Cardiac septum (tissue), 1 donor: ENCODE measurements at regions not wholly inside any gene's neighbourhood (a gene's known extent, or its start where the extent isn't known, plus 50 kb on each side); places are given as distances from the start of the nearest gene placed in this dataset.
"Not testable (repeated sequence)": the region's sequence is repeated elsewhere in the genome, so short reads cannot be mapped to it uniquely, and the experiment has no call there.

Experiments
- DNase-seq: peaks from one replicate; pipeline ENCODE4 v3.0.0-alpha.2; 2020; ENCODE audit warnings: low spot score
- intact Hi-C: fragments of 100-400 bp; cut with DNase I; formaldehyde crosslinking; loops from one replicate; pipeline ENCODE4 v1.14.0; 2022
- donor health status: DM: no; HTN: no; CAD: no.

DNA sequence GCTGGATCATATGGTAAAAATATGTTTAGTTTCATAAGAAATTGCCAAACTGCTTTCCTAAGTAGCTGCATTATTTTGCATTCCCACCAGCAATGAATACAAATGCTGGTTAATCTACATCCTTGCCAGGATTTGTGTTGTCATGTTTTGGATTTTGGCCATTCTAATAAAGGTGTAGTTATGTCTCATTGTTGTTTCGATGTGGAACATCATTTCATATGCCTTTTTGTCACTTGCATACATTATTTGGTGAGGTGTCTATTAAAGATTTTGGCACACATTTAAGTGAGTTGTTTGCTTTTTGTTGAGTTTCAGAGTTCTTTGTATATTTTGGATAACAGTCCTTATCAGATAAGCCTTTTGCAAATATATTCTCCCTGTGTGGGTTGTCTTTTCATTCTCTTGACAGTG is 299.2 kb upstream of the TFPI start:
- DNase-seq: no peak
- intact Hi-C loops: no loop called here

DNA sequence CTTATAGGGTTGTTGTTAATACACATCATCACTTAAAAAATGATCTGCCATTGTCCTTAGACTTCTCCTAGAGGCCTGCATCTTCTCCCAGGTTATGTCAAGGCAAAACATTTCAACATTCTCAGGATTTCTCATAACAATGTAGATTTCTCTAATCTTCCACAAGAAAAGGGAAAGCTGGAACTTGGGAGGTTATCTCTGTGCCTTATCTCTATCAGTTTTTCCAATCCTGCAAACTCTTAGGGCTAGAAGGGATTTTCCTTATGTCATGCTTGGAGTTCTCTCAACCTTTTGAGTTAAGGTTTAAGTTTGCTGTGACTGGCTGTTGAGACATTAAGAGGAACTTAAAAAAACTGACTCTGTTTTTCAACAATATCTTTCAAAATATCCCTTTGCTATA is 300.6 kb upstream of the TFPI start:
- intact Hi-C loops: no loop called here
- DNase-seq: no peak

DNA sequence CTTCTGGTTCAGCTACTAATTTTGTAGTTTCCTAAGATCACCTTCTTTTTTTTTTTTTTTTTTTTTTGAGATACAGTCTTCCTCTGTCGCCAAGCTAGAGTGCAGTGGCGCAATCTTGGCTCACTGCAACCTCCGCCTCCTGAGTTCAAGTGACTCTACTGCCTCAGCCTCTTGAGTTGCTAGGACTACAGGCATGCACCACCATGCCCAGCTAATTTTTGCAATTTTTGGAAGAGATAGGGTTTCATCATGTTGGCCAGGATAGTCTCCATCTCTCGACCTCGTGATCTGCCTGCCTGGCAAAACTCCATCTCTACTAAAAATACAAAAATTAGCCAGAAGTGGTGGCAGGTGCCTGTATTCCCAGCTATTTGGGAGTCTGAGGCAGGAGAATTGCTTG is 301.5 kb upstream of the TFPI start:
- DNase-seq: no peak
- intact Hi-C loops: no loop called here

DNA sequence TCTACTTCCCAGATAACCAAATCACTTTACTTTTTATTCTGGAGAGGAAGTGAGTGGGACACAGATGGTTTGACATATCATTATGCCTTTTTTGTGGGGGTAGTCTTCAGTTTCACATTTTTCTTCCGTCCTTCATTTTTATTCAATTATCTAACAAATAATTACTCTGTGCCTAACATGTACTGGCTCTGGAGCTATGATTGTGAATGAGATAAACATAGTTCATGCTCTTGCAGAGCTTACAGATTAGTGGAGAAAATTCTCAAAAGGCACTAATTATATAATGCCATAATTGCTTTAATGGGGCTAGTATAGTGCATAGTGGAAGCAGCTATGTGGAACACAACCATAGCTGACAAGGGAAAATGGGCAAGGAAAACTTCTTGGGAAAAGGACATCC is 303.6 kb upstream of the TFPI start:
- intact Hi-C loops: no loop called here
- DNase-seq: no peak

DNA sequence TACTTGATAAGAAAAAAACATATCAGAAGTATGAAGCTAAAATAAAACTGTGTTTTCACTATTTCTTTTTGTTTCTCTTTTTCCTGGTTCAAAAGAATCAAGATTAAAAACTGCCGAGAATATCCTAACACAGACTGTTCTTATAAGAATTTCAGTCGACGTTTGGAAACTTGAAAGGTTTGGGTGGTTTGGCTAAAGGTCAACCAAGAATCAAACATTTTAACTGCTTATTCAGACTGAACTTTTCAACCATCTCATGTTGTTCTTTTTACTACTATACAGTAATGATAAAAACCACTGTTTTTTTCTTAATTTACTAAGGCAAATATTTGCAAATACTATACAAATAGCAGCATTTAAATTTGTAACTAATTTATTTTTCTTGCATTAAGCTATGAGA is 308.5 kb upstream of the TFPI start:
- intact Hi-C loops: no loop called here
- no peak for DNase-seq

DNA sequence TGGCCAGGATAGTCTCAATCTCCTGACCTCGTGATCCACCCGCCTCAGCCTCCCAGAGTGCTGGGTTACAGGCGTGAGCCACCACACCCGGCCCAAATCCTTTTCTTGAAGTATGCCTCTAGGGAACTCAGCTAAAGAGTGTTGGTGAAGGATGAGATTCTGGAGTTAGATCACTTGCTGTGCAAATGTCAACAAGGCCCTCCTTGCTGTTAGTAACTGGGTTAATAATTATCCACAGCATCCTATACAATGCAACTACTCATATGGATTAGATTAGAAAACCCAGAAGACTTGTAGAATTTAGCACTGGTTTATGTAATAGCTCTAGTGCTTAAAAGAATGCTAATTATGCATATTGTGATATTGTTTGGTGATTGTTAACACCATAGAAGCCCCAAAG is 310.8 kb upstream of the TFPI start:
- intact Hi-C loops: no loop called here
- DNase-seq: no peak

DNA sequence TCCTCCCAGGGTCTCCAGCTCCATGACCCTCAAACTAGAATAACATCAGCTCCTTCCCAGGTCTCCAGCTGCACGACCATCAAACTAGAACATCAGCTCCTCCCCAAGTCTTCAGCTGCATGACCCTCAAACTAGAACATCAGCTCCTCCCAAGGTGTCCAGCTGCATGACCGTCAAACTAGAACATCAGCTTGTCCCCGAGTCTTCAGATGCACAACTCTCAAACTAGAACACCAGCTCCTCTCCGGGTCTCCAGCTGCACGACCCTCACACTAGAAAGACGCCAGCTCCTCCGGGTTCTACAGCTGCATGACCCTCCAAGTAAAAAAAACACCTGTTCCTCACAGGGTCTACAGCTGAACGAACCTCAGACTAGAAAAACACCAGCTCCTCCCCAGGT is 312.9 kb upstream of the TFPI start:
- intact Hi-C loops: no loop called here
- peak; percentile 66 for DNase-seq

DNA sequence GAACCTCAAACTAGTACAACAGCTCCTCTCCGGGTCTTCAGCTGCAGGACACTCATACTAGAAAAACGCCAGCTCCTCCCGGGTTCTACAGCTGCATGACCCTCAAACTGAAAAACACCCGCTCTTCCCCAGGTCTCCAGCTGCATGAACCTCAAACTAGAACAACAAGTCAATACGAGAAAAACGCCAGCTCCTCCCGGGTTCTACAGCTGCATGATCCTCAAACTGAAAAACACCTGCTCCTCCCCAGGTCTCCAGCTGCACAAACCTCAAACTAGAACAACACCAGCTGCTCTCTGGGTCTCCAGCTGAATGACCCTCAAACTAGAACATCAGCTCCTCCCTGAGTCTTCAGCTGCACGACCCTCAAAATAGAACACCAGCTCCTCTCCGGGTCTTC is 315.0 kb upstream of the TFPI start:
- intact Hi-C loops: no loop called here

DNA sequence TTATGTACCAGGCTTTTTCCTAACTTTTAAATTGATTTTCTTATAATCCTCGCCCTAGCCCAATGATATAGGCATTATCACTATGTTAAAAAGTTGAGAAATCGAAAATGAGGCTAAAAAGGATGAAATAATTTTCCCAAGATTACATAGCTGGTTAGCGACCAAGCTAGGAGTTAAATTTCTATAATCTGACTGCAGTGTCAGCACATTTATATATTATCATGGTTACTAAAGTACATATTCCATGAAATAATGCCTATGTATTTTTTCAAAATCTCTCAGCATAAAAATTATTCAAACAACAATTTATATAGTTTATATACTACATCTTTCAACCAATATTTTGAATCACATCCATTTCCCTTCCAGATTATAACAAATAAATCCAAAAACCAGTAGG is 317.3 kb upstream of the TFPI start:
- no peak for DNase-seq
- intact Hi-C loops: no loop called here

More for the DNA sequence above, 315.0 kb upstream of the TFPI start:
- DNase-seq: no peak

DNA sequence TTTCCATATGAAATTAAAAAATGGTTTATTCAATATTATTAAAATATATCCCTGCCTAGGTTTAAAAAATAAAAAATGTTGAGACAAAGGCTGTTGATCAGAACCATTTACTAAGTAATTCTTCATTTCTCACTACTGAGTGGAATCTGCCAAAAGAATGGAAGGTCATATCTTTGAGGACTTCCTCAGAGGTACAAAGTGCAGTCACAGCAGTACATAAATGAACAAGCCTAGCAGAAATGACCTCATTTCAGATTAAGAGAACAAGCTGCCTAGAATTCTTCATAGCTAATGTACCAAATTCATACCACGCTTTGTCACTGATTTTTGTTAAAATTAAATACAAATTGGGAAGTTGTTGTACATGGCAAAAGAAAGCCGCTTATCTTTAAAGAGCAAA is 318.9 kb upstream of the TFPI start:
- no peak for DNase-seq
- intact Hi-C loops: no loop called here

DNA sequence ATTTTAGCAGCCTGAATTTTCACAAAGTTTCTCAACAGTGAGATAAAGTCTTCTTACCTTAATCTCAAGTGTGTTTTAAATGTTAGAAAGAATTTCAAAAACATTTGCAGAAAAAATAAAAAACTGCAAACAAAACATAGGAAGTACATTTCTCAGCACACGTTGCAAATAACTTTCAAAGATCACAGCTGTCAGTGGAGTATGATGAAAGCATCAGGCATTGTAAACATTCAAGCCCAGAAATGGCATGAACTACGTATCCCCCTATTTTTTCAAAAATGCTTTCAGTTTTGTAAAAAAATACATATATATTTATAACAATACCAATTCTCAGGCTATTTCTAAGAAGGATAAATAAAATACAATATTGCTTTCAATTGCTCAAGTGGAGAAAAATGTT is 320.6 kb upstream of the TFPI start:
- intact Hi-C loops: no loop called here
- no peak for DNase-seq

DNA sequence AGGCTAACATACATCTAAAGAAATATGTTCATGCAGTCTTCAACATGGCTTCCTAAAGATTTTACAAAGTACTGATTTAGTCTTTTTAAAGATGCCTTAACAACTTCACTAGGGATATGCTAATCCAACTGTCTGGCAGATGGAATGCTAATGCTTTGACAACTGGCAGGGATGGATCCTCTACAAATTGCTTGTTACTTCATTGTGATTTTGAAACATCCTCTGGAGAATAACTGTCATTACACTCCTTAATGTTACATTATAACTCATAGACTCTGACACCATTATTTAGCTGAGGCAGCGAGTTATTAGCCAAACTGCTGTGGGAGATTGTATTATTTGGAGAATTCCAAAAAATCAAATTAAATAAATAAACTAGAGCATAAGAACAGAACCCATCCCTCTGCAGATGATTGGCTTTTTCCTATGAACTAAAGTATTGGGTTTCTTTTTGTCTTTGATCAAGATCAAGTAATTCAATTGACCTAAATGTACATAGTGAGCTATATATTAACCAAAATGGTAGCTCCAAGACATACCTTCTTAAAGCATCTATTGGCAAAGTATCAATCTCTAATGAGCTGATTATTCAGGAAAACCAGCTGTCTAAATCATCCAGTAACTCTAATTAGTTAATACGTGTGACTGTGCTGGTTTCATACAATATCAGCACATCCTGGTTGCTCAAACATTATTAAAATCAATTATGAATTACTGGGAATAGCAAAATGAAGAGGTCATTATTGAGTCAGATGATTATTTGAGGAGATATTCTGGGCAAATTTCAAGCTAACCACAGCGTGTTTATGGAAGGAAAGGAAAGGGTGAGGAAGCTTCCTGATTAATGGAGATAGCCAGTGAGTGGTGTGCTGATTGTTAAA is 321.3 kb upstream of the TFPI start:
- no peak for DNase-seq
- intact Hi-C loops: no loop called here

DNA sequence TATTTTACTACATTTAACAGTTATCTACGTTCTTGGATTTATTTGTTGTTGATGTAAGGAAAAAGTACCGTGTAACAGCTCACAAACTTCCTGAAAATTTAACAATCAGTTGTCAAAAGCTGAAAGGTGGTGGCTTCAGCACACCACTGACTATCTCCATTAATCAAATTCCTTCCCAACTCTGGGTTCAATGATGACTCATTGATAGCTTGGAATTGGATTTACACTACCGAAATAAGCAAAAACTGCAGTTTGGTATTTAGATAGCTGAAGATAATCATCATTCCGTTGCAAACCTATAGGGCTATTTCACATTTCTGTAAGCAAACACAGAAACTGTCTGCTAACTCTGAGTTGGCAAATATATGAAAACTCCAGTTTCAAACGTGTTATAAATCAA is 322.3 kb upstream of the TFPI start:
- no peak for DNase-seq
- intact Hi-C loops: no loop called here

DNA sequence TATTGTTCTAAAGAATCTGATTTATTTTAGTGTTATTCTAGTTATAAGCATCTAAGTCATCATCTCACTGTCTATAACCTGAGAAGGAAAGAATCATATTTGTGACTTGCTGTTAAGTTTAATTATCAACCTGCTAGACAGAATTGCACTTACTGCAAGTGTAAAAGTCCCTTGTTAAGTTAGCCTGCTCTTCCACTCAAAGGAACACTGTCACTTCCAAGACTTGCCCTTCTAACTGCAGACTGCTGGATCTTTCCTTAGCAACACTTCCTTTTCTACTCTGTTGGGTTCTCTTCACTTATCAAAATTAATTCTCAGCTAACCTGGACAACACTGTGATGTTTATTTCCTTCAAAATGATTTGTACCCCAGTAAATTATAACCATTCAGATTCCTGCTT is 323.2 kb upstream of the TFPI start:
- DNase-seq: no peak
- intact Hi-C loops: no loop called here

DNA sequence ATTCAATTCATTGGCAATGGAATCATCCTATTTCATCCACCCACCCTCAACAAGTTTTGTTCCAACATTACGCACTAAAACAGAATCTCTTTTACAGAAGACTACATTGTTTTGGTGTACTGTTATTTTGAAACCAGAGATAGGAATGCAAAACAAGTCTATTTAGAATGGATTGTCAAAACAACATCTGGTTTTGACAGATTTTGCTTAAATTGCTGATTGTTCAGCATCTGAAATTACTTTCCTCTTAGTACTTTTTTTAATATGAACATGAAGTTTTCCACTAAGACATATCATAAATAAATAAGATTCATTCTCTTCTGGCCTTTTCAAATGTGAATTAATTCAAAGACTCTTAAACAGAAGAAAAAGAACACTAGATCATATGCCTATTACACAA is 323.9 kb upstream of the TFPI start:
- no peak for DNase-seq
- intact Hi-C loops: no loop called here

DNA sequence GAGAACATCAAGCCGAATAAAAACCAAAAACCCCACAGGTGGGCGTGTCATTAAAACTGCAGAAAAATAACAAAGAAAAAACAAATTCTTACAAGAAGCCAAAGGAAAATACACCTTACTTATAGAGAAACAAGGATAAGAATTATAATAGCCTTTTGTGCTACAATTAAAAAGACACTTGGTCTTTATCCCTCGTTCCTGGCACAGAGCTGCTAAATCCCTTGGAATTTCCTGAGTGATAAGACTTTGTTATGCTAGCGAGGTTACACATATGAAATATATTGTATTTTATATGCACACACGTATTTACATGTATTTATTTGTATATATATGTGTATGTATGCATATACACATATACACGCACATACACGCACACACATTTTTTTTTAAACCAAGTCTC is 325.3 kb upstream of the TFPI start:
- DNase-seq: no peak
- intact Hi-C loops: no loop called here

DNA sequence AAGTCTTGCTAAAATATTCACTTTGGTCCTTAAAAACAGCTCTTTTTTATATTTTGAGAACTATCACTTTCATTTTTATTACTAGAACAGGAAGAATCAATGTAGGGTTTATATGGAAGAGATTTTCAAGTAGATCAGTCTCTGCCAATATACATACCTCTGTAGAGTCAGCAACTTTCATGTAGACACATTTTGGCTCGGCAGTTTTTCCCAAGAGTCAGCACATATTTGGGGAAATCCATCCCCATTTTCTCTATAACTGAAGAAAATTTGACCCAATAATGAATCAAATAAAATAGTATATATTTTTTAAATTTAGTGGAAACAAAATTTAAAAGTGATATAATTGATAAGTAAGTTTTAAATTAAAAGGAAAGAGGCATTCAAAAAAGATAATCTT is 329.8 kb upstream of the TFPI start:
- intact Hi-C loops: no loop called here
- no peak for DNase-seq

DNA sequence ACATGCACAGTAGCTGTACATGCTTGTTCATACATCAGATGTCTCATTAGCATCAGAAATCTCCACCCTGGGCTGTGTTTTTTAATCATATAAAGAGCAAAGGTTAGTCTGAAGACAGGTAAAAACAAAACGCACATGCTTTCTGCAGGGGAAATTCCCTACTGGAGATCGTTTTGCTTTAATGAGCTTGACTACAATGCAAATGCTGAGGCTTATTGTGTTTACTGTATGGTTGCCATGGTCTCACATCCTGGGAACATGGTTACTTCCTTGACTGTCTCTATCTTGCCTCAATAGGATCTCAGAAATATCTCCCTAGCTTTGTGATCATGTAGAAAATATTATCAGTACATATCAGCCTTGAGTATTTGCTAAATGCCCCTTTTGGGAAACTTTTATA is 336.5 kb upstream of the TFPI start:
- intact Hi-C loops: no loop called here
- DNase-seq: no peak

DNA sequence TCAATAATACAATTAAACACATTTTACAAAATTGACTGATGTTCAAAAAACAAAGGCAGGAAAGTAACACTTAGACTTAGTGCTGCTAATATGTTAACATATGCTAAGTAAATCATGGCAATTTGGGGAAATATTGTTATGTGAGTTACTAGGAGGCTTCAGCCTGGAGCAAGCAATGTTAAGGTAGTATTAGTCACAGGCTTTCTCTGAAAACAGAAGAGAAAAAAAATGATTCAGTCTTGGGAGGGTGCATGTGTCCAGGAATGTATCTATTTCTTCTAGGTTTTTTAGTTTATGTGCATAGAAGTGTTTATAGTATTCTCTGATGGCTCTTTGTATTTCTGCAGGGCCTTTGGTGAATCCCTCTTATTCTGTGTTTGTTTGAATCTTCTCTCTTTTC is 345.8 kb upstream of the TFPI start:
- intact Hi-C loops: no loop called here
- no peak for DNase-seq

DNA sequence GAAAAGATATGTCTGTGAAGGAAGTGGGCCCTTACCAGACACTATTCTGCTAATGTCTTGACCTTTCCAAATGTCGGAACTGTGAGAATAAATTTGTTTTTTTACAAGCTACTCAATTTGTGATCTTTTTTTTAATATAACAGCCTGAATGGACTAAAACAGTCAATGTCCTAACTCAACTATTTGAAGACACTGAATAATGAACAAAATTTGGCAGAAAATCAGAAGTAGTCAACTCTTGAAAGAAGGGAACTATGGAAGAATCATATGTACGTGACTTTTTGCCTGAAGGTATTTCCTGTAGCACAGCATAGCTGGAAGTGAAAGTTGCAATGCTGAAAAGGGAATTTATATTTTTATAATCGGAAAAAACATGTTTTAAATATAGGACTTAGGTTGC is 351.8 kb upstream of the TFPI start:
- no peak for DNase-seq
- intact Hi-C loops: no loop called here

DNA sequence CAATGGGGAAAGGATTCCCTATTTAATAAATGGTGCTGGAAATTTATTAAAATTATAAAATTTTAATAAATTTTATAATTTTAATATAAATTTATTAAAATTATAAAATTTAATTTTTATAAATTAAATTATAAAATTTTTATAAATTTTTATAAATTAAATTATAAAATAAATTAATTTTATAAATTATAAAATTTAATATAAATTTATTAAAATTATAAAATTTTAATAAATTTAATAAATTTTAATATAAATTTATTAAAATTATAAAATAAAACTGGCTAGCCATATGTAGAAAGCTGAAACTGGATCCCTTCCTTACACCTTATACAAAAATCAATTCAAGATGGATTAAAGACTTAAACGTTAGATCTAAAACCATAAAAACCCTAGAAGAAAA is 356.7 kb upstream of the TFPI start:
- DNase-seq, intact Hi-C loops: not testable (repeated sequence)

DNA sequence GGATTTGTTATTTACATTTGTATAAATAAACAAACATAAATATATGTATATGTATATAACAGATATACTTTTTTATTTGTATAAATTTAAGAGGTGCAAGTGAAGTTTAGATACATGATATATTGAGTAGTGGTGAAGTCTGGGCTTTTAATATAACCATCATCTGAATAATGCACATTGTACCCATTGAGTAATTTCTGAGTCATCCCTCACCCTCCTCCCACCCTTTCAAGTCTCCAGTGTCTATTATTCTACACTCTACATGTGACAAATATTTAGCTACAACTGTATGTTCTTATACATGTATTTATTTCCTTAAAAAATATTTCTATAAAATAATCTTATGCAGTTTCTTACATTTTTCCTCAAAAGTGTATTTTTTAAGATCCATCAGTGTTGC is 358.7 kb upstream of the TFPI start:
- no peak for DNase-seq
- intact Hi-C loops: no loop called here
